GM13976 (cell line): ENCODE measurements at regions not wholly inside any gene's neighbourhood (a gene's known extent, or its start where the extent isn't known, plus 50 kb on each side); places are given as distances from the start of the nearest gene placed in this dataset.

Experiments used
- DNase-seq: peaks from one replicate; pipeline ENCODE4 v3.0.0; 2012; ENCODE audit warnings: low spot score
- CTCF ChIP-seq: IDR thresholded peaks from 2 replicates; pipeline ENCODE4 v1.5.1; 2012; ENCODE audit warnings: borderline replicate concordance, mild to moderate bottlenecking; ENCODE audit not compliant: insufficient read depth; ENCODE audit errors: extremely low read depth, missing control alignments, control extremely low read depth
- in situ Hi-C: fragments of 300-500 bp; cut with MboI; formaldehyde crosslinking; loops from one replicate; pipeline ENCODE4 v1.12.0; 2022; ENCODE audit warnings: low sequenced_read_pairs, mixed read lengths, inconsistent platforms; ENCODE audit not compliant: unreplicated experiment

DNA sequence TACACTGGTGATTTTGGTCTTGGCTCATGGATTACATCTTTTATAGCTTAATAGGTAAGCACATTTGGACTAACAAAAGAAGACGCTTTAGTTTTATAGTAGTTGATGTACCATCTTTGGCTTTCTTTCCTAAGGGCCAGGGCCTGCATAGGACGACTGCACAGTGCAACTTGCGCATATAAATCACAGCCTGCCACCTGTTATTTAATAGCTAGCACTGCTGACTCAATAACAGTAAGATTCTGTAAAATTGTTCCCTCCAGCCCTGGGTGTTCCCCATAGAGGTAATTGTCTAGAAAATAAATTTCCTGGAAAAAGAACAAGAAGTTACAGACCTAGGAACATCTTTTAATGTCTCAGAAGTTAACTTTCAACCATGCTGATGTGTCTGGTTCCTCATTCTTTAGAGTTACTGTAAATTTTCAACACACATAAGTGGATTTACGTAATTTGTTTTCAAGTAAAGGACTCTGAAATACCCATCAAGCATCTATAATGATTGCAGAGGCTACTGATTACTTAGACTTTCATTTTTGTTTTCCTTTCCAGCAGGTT is 594.2 kb upstream of the NXPH2 start:
- no peak for TF ChIP-seq CTCF
- DNase-seq = no peak
- in situ Hi-C loops = no loop called here

DNA sequence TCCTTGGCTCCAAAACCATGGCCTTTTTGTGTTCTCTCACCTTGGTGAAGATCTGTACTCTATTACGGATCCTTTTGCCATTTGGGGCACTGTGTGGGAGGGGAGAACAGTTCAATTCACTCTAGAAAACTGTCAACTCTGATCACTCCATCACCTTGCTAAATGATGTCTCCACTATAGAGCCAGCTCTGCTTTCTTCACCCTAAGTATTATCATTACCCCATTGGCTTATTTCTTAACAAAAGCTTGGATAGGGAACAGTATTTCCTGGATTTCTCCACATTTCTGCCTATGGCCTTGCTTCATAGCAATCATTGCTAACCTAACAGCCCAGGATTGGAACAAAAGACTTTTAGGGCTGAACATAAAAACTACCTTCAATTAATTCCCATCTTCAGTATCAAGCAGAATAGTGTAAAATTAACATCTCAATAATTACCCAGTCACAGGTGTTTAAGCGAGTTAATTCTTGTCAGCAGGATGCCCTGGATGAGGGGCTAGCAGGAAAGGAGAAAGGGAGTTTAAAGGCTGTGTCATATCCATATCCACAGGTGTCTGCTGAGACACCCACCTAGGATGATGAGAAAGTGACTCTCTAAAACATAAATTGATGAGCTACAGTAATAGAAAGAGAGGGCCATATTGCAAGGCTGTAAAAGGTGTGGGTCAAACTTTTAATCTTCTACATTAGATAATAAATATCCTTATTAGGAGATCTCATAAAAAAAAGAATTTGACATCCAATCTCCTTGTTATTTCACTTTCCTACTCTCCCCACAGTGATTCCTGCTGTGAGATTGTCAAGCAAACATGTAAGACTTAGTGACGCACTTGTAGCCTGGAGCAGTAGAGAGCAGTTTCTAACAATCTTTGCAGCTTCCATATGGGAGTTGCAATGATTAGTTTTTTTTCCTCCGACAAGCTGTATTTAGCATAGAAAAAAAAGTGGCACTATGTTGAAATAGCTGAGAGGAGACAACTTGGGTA is 589.5 kb upstream of the NXPH2 start:
- in situ Hi-C loops = no loop called here
- TF ChIP-seq CTCF = no peak
- DNase-seq = no peak

- in situ Hi-C loops = no loop called here
- TF ChIP-seq CTCF = no peak
Observed at GRCh38 chr2:139367416-139367815, 587.2 kb upstream of the NXPH2 start.

GRCh38 chr2:139366681-139367080 is 586.5 kb upstream of the NXPH2 start:
- no peak for DNase-seq
- in situ Hi-C loops = no loop called here
- no peak for TF ChIP-seq CTCF

More at GRCh38 chr2:139367416-139367815, 587.2 kb upstream of the NXPH2 start:
- DNase-seq = no peak

DNA sequence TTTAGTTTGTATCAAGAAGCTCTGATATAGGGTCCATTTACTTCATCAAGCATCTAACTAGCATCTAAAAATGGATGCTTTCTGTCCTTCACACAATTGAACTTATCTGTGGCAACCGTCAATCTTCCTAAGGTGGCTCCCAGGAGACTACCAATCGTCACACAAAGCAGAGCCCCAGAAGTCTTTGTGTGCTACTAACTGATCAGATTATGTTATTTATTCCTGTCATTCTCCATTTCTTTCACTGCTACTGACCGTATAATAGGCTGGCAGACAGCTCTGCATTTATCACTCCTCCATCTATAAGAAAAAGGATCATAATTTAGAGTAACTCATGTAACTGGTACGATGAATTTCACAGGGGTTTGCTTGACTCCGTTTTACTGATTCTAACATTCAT is 585.0 kb upstream of the NXPH2 start:
- no peak for TF ChIP-seq CTCF
- in situ Hi-C loops = no loop called here
- no peak for DNase-seq

- DNase-seq = no peak
- no peak for TF ChIP-seq CTCF
- in situ Hi-C loops = no loop called here
Observed at GRCh38 chr2:139360654-139361053, 580.5 kb upstream of the NXPH2 start.
